Fibroblast of peridontal ligament (primary cell): ENCODE measurements at regions not wholly inside any gene's neighbourhood (a gene's known extent, or its start where the extent isn't known, plus 50 kb on each side); places are given as distances from the start of the nearest gene placed in this dataset.
"Not testable (repeated sequence)": the region's sequence is repeated elsewhere in the genome, so short reads cannot be mapped to it uniquely, and the experiment has no call there.

ENCODE experiments used
- DNase-seq: peaks from one replicate; pipeline ENCODE4 v3.0.0-alpha.2; 2010; ENCODE audit errors: extremely low read depth

DNA sequence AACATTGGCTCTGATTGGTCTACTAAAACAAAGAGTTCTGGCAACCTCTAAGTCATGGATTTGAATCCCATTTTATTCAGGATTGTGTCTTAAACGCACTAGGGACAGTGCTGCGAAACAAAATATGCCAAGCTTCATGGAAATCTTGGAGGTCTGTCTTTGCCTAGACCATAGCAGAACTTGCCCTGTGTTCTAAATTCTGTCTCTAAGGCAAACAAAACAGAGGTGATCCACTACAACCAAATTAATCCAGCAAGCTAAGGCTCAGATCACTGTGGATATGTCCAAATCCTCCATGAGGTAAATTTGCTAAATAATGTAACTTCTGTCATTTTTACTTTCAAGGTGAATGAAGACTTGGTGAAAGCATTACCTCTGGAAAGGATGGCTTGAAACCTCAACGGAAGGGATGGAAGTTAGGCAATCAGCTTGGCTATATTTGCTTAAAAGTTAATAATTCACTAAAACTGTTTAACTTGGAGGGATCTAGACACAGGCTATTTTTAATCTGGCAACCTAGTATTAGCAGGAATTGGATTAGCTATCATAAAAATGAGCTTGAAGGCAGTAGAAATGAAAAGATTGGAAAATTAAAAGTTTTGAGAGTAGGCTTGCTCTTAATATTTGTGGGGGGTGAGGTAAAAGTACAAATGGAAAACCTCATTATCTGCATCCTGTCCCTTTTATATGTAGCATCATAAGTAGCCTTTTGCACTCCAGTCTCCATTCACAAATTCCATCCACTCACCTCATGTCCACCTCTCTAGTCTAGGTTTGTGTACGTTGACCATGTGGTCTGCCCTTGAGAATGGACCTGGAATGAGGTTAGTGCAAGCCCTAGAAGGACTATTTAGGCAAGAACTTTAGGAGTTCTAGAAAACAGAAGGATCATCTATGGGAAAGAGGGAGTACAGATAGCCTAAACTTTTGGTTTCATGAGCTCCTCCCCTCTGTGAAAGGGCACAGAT lies 176.2 kb downstream of the SMC2 start:
- no peak for DNase-seq

DNA sequence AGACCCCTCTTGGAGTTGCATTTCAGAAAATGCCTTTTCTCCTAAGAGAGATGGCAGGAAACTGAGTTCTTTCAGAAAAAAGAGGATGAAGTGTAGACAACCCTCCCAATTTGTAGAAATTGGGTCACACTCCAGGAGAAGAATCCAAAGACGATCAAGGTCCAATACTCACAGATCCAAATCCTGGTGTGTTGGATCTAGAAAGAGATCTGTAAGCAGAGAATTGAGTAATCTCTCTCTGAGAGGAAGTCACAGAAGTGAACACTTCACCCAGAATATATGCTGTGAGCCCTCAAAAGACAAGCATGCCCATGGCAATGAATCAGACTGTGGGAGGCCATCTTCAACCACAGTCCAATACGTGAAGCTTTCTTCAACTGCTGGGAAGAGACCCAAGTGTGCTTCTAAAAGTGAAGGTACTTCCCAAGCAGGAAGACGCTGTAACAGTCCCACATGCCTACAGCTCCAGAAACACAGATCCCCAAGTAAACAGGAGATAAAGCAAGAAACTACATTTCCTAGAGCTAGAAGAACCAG lies 182.7 kb downstream of the SMC2 start:
- peak; percentile 67 for DNase-seq

DNA sequence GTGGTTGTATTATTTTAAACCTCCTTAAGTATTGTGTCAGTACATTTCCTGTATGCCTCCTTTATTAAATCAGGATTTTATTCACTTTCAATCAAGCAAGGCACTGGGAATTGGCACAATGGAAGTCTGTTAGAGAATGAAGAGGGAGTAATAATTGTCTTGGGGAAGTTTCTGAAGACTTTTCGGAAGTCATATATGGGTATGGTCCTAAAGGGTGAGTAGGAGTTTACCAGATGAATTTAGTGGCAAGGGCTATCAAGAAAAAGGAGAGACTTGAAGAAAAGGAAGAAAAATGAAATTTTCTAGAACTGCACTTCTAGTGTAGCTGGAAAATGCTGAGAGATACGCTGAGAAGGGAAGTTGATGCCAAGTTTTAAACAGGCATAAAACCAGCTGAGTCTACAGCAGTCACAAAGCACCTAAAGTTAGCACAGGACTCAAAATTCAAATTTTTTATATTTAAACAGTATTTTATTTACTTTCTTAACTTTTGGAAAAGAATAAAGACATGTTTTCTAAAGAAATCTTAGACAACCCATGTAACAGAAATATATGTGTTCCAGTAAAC lies 184.9 kb downstream of the SMC2 start:
- DNase-seq: peak; percentile 7

DNA sequence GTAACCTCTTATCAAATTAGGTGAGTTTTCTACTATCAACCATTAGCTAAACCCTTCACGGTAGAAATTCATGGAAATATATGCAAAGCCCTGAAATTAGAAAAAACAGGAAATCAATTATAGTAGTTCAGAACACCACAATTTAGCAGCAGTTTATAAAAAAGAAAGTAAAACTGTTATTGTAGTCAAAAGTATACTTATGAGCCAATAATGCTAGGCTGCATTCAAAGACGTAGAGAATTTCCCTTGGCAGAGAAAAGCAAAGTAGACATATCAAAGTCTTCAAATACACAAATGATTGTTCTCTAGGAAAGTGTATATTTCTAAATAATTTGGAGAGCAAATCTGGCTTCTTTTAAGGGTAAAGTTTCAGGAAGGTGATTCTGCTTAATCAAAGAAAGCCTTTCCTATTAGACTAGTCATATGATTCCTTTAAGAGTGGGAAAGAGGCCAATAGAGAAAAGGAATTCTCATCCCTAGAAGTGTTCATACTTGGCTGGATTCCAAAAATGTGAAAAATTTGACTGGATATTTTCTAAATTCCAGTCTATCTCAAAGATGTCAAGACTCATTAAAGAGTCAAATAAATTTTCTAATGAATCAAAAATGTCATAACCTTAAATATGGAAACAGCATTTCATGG lies 185.5 kb downstream of the SMC2 start:
- peak; percentile 36 for DNase-seq

DNA sequence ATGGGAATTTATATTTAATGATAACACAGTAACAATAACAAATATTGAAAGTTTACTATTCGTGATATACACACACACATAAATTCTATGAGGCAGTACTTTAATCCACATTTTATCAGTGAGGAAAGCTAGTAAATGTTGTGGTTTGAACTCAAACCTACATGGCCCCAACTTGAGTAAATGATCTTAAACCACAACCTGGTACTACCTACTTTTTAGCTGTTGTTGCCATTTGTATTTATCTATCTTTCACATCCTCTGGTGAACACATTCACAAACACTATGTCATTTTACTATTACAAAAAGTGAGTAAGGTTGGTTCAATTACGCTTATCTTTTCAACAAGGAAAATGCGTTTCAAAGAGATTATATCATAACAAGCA lies 186.1 kb downstream of the SMC2 start:
- peak; percentile 1 for DNase-seq

DNA sequence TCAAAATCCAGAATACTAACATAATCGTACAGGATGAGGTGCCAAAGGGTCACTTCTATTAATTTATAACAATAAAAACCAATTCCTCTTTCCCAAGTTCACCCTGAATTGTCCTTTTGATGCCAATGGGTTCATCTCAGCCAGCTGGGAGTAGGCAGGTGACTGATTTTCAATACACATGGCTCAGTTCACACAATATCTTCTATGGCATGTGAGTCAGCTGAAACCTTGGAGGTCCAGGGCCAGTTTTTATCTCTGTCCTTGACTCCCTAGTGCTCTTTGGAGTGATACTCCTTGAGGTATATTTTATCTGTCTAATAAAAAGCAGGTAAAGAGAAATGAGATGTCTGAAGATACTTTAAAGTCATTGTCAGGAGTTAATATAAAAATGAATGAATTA lies 186.6 kb downstream of the SMC2 start:
- no peak for DNase-seq

DNA sequence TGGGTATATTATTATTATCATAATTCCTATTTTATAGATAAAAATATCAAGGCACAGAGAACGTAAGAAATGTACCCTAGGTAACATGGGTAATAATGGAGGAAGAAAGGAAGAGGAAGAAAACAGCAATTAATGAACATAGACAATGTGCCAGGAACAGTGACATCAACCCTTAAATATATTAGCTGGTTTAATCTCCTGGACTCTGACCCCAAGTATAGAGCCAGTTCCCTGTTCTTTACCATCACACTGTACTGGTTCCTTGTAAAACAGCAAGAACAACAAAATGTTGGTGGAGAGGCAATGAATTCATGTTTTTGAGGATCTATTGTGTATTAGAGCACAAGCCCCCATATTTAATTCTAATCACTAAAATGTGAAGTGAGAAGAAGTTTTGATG lies 192.1 kb downstream of the SMC2 start:
- no peak for DNase-seq

DNA sequence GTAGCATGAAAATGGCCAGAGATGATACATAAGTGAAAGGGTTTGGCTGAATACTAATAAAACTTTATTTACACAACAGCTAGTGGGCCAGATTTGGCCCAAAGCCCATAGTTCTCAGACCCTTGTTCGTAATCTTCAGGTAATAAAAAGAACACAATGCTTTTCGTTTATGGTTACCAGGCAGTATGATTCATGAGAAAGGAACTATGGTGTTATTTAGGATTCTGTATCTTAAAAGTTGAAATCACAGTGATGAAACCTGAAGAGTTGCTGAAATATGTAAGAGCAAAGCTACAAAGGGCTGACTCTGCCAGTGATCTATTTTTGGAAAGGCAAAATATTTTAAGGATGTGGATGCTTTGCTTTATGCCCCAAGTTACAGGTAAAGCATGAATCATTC lies 192.7 kb downstream of the SMC2 start:
- no peak for DNase-seq

DNA sequence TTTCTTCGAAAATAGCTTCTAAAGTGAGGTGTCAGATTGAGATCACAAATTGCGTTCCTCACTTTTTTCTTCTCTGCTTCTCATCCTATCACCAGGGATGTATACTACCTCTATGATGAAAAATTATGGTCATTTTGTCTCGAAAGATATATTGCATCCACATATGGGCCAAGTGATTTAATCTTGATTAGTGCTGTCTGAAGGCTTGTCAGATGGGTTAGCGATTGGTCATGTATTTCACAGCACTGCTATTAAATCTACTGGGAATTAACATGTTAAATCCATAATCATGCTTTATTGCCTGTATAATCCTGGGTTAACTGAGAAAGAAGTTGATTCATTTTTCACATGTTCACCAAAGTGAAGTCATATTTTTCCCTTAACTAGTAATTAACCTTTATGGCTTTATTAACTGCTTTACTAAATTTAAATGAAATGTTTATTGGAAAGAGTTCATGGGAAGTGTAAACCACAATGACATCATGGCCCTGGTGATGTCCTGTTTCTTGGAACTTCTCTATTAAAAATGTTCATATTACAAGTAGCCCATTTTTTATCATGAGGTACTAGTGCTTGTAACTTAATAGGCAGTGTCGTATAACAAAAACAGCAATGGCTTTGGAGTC lies 193.3 kb downstream of the SMC2 start:
- no peak for DNase-seq

DNA sequence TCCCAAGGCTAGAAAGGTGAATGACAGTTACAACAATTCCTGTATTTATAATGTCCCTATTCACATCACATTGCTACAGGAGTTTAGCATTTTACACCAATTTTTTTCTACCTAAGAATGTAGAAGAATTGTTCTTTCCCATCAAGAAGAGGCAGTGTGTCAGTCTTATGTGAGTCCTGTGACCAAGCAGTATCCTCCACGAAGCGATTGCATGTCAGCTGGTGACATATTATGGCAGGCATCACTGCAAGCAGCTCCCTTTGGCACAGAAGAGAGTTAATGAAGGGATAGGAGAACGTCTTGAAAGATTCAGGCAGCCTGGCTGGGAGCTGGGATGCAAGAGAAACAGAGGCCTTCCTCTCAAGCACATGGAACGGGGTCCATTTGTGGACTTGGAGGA lies 199.8 kb downstream of the SMC2 start:
- no peak for DNase-seq

DNA sequence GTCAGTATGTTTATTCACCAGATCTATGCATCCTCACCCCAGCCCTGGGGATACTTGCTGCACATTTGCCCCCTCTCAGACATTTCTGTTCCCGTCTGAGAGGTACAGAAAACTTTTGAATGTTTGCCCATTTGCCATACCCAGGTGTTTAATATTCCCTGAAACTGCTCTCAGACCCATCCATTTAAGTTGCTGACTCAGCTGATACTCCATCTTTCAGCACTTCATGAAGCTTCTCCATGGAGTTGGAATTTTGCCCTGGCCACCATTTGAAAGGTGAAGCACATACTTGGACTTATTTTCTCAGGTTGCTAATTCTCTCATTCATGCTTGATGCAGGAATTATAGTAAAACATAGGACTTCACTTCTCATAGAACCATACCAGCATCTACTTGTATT lies 203.9 kb upstream of the OR13F1 start:
- no peak for DNase-seq

DNA sequence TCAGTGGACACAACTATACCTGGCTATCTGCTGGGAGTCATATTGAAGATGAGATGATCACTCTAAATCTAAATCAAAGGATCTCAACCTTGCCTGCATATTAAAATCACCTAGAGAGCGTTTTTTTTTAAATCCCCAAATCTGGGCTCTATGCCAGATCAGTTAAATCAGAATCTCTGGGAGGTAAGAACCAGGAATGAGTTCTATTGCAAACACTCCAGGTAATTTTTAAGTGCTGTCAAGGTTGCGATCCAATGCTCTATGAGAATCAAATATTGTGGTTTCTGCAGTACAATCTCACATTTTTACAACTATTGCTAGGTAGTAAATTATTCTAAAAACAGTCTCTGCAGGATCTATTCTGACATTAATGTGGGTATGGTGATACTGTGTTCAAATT lies 202.3 kb upstream of the OR13F1 start:
- DNase-seq: no peak

DNA sequence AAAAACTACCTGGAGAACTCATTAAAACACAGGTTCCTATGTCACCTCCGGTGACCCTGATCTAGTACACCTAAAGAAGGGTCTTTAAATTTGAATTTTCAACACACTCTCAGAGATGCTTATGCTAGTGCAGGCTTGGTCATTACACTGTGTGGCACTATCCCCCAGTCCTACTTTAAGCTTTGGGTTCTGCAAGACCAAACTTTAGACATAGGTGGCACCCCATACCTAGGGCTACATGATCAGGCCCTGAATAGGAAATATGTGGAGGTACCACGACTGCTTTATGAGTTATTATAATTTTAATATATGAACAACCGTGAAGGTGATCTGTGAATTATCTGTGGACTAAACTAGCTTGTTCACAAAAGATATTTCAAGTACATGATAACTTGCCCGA lies 201.3 kb upstream of the OR13F1 start:
- DNase-seq: no peak

DNA sequence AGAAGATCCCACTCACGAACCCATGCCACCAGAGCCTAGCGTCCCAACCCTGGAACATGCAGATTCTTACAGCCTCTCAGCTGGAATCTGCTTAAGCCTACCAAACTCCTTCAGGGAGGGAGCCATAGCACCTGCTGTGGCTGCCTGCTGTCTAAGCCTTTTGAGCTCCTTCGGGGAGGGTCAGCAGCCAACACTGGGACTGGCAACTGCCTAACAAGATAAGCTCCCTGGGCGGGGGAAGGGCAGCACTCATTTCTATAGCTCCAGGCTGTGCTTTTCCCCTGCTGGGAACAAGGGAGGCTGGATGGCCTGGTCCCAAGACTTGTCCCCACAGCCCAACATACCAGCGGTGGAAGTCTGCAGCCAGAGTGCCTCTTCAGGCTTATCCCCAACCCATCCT lies 199.1 kb upstream of the OR13F1 start:
- no peak for DNase-seq

DNA sequence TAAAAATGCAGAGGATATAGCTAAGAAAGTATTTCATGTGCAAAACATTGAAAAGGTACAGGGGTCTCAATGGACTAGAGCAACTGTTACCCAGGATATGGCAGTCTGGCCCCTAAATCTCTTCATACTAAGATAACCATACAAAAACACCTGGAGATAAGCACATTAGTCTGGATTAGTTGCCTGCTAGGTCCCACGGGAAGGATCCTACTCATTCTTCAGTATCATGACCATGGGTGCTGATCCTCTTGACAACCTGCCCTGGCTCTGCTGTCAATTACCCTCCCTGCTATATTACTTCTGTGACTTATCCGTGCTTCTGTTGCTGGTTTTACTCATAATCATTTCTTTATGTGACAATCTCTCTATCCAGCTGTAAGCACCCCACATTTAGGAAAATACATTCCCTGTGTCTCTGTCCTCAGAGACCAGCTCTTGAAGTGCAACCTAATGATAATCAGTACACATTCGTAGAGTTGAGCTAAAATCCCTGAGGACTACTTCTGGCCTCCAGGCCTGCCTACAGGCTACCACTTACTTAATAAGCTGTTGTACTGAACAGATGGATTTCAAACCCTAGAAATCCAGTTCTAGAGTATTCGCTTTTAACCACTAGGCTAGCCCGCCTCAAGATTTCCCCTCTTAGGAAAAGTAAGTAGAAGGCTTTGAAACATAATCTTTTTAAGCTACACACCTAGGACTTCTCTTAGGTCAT lies 190.5 kb upstream of the OR13F1 start:
- DNase-seq: no peak

DNA sequence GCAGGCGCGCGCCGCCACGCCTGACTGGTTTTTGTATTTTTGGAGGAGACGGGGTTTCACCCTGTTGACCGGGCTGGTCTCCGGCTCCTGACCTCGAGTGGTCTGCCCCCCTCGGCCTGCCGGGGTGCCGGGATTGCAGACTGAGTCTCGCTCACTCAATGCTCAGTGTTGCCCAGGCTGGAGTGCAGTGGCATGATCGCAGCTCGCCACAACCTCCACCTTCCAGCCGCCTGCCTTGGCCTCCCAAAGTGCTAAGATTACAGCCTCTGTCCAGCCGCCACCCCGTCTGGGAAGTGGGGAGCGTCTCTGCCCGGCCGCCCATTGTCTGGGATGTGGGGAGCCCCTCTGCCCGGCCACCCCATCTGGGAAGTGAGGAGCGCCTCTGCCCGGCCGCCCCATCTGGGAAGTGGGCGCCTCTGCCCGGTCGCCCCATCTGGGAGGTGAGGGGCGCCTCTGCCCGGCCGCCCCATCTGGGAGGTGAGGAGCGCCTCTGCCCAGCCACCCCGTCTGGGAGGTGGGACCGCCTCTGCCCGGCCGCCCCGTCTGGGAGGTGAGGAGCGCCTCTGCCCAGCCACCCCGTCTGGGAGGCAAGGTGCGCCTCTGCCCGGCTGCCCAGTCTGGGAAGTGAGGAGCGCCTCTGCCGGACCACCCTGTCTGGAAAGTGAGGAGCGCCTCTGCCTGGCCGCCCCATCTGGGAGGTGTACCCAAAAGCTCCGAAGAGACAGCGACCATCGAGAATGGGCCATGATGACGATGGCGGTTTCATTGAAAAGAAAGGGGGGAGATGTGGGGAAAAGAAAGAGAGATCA lies 187.7 kb upstream of the OR13F1 start:
- not testable (repeated sequence) for DNase-seq

DNA sequence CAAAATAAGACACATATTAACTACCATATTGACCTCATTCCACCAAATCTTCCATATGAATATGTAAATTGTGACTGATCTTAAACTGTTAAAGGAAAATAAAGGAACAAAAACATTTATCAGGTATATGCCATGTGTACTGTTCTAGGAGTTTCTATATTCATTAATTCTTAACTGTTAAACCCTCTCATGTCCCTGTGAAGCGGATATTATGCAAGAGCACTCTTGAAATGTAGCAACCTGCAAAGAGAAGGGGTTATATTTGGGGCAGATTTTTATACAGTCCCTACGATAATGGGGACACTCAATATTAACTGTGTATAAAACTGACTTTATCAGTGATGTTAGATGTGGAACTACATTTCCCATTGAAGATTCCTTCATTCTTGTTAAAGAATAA lies 184.9 kb upstream of the OR13F1 start:
- DNase-seq: no peak

DNA sequence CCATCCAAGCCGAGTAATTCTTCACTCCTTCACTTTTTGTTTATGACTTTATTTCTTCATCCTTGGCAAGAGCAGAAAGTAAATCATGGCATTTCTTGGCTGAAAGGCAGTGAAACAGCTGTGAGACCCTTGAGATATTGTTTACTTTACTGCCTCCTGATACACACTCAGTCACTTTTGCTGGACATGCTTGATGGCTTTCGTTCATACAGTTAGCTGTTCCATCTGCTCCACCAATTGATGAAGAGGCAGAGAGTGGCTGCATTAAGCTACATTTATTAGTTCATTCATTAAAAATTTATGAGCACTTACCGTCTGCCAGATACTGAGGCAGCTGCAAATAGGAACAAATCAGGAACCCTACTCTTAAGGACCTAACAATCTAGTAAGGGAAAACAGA lies 184.4 kb upstream of the OR13F1 start:
- DNase-seq: no peak

DNA sequence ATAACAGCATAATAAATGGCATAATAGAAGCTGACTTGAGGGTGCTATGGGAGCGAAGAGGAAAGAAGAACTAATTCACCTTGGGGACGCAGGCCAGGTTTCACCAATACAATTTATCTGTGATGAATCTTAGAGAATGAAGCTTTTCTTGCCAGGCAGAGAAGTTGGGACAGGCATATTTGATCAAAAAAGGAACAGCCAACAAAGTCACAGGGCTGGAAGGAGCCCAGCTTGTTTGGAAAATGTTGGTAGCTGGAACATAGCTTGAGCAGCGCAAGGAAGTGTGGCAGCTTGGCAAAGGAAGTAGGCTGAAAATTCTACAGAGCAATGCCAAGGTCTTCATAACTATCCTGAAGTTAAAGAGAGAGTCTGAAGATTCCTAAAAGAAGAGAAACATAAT lies 181.5 kb upstream of the OR13F1 start:
- no peak for DNase-seq

DNA sequence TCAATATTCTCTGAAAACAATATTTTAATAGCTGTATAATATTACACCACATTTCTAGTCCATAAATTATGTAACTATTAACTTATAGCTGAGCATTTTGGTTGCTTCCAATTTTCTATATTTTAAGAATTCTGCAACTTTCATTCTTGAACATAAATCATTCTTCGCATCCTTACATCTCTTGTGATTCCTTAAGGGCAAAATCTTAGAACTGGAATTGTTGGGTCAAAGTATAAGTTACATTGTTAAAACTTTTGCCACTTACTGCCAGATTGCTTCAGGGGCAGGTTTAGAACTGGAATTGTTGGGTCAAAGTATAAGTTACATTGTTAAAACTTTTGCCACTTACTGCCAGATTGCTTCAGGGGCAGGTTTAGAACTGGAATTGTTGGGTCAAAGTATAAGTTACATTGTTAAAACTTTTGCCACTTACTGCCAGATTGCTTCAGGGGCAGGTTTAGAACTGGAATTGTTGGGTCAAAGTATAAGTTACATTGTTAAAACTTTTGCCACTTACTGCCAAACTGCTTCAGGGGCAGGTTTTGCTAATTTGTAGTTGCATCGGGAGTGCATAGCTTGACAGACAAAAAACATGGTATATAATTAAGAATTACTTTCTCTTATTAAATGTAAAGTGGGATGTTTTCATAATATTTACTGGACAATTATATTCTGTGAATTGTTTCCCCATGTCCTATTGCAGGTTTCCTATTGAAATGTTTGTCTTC lies 179.9 kb upstream of the OR13F1 start:
- not testable (repeated sequence) for DNase-seq
